GM23338 (cell line): ENCODE measurements at regions not wholly inside any gene's neighbourhood (a gene's known extent, or its start where the extent isn't known, plus 50 kb on each side); places are given as distances from the start of the nearest gene placed in this dataset.
A peak's percentile ranks its signal among the peaks of the same experiment; 100 is the strongest.

Experiments
- ATAC-seq: fragments of 200-7000 bp; cut with Tn5 transposase; 3 replicates; pipeline ENCODE4 v1.9.1; 2020
- DNase-seq: peaks from one replicate; pipeline ENCODE4 v3.0.0-alpha.2; 2015; ENCODE audit warnings: low spot score
- H2AFZ ChIP-seq: fragments of 200-600 bp; sonication (generic); 2 replicates; pipeline ENCODE4 v1.8.0; 2016; ENCODE audit warnings: antibody characterized with exemption, mild to moderate bottlenecking, moderate library complexity
- H3F3A ChIP-seq: fragments of 200-600 bp; sonication (generic); replicated peaks from 2 replicates; pipeline ENCODE4 v1.8.0; 2017; ENCODE audit warnings: antibody characterized with exemption, mixed run types, low read depth
- H3K27ac ChIP-seq: fragments of 200-600 bp; sonication (generic); 2 replicates; pipeline ENCODE4 v1.6.1; 2016; ENCODE audit warnings: low read depth
- H3K27me3 ChIP-seq: fragments of 200-600 bp; sonication (generic); 2 replicates; pipeline ENCODE4 v1.8.0; 2016; ENCODE audit warnings: mild to moderate bottlenecking, mixed run types, moderate library complexity; ENCODE audit not compliant: insufficient read depth
- H3K36me3 ChIP-seq: fragments of 200-600 bp; sonication (generic); 2 replicates; pipeline ENCODE4 v1.8.0; 2016; ENCODE audit warnings: mild to moderate bottlenecking; ENCODE audit not compliant: insufficient read depth
- H3K4me1 ChIP-seq: fragments of 200-600 bp; sonication (generic); 2 replicates; pipeline ENCODE4 v1.8.0; 2016; ENCODE audit warnings: mild to moderate bottlenecking, moderate library complexity; ENCODE audit not compliant: insufficient read depth
- H3K4me2 ChIP-seq: fragments of 200-600 bp; sonication (generic); 2 replicates; pipeline ENCODE4 v1.7.1; 2017; ENCODE audit warnings: mixed run types
- H3K4me3 ChIP-seq: fragments of 200-600 bp; sonication (generic); 2 replicates; pipeline ENCODE4 v1.6.1; 2016; ENCODE audit warnings: mixed run types
- H3K79me2 ChIP-seq: fragments of 200-600 bp; sonication (generic); replicated peaks from 2 replicates; pipeline ENCODE4 v1.8.0; 2017; ENCODE audit warnings: mild to moderate bottlenecking; ENCODE audit not compliant: insufficient read depth
- H3K9me2 ChIP-seq: fragments of 200-600 bp; sonication (generic); 2 replicates; pipeline ENCODE4 v1.8.0; 2017; ENCODE audit not compliant: insufficient read depth
- H4K20me1 ChIP-seq: fragments of 200-600 bp; sonication (generic); replicated peaks from 2 replicates; pipeline ENCODE4 v1.8.0; 2017; ENCODE audit warnings: mild to moderate bottlenecking; ENCODE audit not compliant: insufficient read depth
- H3K27ac Mint-ChIP-seq: 2 replicates; pipeline ENCODE4 v1.8.0; 2020; ENCODE audit warnings: inconsistent platforms, mild to moderate bottlenecking, moderate library complexity, mixed read lengths
- H3K27me3 Mint-ChIP-seq: 3 replicates; pipeline ENCODE4 v1.8.0; 2022; ENCODE audit warnings: low read depth, mild to moderate bottlenecking, moderate library complexity, mixed read lengths, inconsistent platforms; ENCODE audit not compliant: insufficient read depth, poor library complexity
- H3K36me3 Mint-ChIP-seq: 3 replicates; pipeline ENCODE4 v1.8.0; 2021; ENCODE audit warnings: low read depth, mild to moderate bottlenecking, inconsistent platforms, moderate library complexity, mixed read lengths
- H3K4me1 Mint-ChIP-seq: 3 replicates; pipeline ENCODE4 v1.8.0; 2020; ENCODE audit warnings: mild to moderate bottlenecking, inconsistent platforms, mixed read lengths
- H3K4me3 Mint-ChIP-seq: 3 replicates; pipeline ENCODE4 v1.8.0; 2021; ENCODE audit warnings: moderate library complexity, mild to moderate bottlenecking, inconsistent platforms, mixed read lengths
- H3K9me3 Mint-ChIP-seq: 3 replicates; pipeline ENCODE4 v1.8.0; 2020; ENCODE audit warnings: moderate library complexity, mild to moderate bottlenecking, inconsistent platforms, mixed read lengths
- CREB1 ChIP-seq: fragments of 250-450 bp; sonication (Bioruptor Pico); IDR thresholded peaks from 2 replicates; pipeline ENCODE4 v1.5.0; 2020; ENCODE audit warnings: low read depth, mild to moderate bottlenecking, moderate library complexity
- EZH2 ChIP-seq: fragments of 200-600 bp; sonication (generic); IDR thresholded peaks from one replicate; pipeline ENCODE4 v1.8.0; 2017; ENCODE audit warnings: antibody characterized with exemption, mild to moderate bottlenecking, low read depth; ENCODE audit not compliant: unreplicated experiment
- EZH2phosphoT487 ChIP-seq: fragments of 200-600 bp; sonication (generic); IDR thresholded peaks from one replicate; pipeline ENCODE4 v1.8.1; 2018; ENCODE audit warnings: antibody characterized with exemption; ENCODE audit not compliant: unreplicated experiment
- JUNB ChIP-seq: IDR thresholded peaks from one replicate; pipeline ENCODE4 v1.6.1; 2016; ENCODE audit warnings: antibody characterized with exemption; ENCODE audit not compliant: unreplicated experiment
- NANOG ChIP-seq: IDR thresholded peaks from 2 replicates; pipeline ENCODE4 v1.6.1; 2016; ENCODE audit warnings: antibody characterized with exemption, borderline replicate concordance
- POLR2AphosphoS5 ChIP-seq: IDR thresholded peaks from 2 replicates; pipeline ENCODE4 v1.6.1; 2016; ENCODE audit warnings: antibody characterized with exemption, low read depth
- STAT1 ChIP-seq: IDR thresholded peaks from one replicate; pipeline ENCODE4 v1.6.1; 2016; ENCODE audit warnings: antibody characterized with exemption; ENCODE audit not compliant: unreplicated experiment
- ZNF114 ChIP-seq: fragments of 250-450 bp; sonication (Bioruptor Pico); IDR thresholded peaks from 2 replicates; pipeline ENCODE4 v1.5.0; 2020; ENCODE audit warnings: mild to moderate bottlenecking, moderate library complexity
- ZNF331 ChIP-seq: fragments of 250-450 bp; sonication (Bioruptor Pico); IDR thresholded peaks from 2 replicates; pipeline ENCODE4 v1.5.0; 2020; ENCODE audit warnings: low read depth, mild to moderate bottlenecking, moderate library complexity
- TF ChIP-seq, protein P1 (sequence below): IDR thresholded peaks from one replicate; pipeline ENCODE4 v1.6.1; 2018; ENCODE audit warnings: antibody characterized with exemption; ENCODE audit not compliant: unreplicated experiment
- TF ChIP-seq, protein P2 (sequence below): IDR thresholded peaks from 2 replicates; pipeline ENCODE4 v1.6.1; 2016; ENCODE audit warnings: antibody characterized with exemption
- TF ChIP-seq, protein P3 (sequence below): fragments of 250-450 bp; sonication (Bioruptor Pico); IDR thresholded peaks from 2 replicates; pipeline ENCODE4 v1.5.0; 2020; ENCODE audit warnings: mild to moderate bottlenecking, moderate library complexity
- TF ChIP-seq, protein P4 (sequence below), 2 experiments: fragments of 200-600 bp in 1 of 2; sonication (generic) in 1 of 2; conservative IDR thresholded peaks; 2 replicates each; pipeline versions ENCODE4 v1.5.1 to v1.6.1; 2016 to 2017; ENCODE audit warnings: antibody characterized with exemption in 2 of 2, low read depth in 2 of 2, mild to moderate bottlenecking in 2 of 2, moderate library complexity in 1 of 2

DNA sequence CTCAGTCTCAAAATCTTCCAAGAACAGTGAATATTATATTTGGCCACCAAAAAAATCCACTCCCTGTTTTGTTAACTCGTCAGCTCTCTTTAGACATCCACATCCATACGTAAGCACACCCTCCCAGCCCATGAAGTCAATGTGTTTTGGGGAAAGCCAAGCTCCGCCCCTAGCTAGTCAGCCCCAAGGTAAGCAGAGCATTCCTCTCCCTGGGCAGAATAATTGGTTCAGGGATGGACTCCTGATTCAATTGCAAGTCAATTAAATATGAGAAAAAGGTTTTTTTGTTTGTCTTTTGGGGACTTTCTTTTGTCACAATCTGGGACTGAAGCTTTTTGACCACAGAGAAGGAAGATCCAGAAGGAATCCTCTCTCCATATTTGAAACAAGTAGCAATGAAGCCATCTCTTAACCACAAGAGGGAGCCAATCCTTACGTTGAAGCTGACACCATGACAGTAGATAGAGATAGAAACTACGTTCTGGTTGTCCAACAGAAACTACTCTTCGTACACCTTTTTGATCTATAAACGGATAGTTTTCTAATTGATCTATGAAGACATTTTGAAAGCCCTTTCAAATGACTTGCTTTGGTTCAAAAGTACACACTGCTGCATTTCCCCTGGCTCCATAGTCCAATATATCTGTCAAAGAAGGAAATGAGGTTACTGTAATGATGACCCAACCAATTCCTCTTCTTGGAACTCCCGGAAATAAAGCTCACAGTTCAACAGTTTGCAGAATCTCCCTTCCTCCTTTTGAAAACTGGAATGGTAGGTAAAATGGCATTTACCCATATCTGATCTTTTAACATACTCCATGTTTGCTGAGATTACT, 166.4 kb downstream of the TLE1 start:
- Mint-ChIP-seq H3K4me1 (peaks cover 5% of the 10 kb centered on the region; the same call in 2 of the 3 replicates), H3K9me3 (no peaks in the 10 kb centered on the region), H3K36me3 (no peaks in the 10 kb centered on the region), H3K27ac (no peak overlapping the region), H3K4me3 (no peak overlapping the region), H3K27me3 (no peaks in the 10 kb centered on the region)
- Histone ChIP-seq H3K4me3 (no peak overlapping the region), H2AFZ (no peak overlapping the region), H3K9me2 (no peaks in the 10 kb centered on the region), H4K20me1 (no peaks in the 10 kb centered on the region), H3F3A (no peaks in the 10 kb centered on the region), H3K27me3 (no peaks in the 10 kb centered on the region), H3K36me3 (no peaks in the 10 kb centered on the region), H3K4me1 (no peaks in the 10 kb centered on the region), H3K79me2 (no peaks in the 10 kb centered on the region), H3K4me2 (no peak overlapping the region), H3K27ac (no peak overlapping the region)
- DNase-seq (peak; percentile 78), ATAC-seq (peak; percentile 83)
- TF ChIP-seq STAT1, result no peak
- TF ChIP-seq JUNB, result no peak
- no peak for TF ChIP-seq POLR2AphosphoS5
- TF ChIP-seq, protein P1, sequence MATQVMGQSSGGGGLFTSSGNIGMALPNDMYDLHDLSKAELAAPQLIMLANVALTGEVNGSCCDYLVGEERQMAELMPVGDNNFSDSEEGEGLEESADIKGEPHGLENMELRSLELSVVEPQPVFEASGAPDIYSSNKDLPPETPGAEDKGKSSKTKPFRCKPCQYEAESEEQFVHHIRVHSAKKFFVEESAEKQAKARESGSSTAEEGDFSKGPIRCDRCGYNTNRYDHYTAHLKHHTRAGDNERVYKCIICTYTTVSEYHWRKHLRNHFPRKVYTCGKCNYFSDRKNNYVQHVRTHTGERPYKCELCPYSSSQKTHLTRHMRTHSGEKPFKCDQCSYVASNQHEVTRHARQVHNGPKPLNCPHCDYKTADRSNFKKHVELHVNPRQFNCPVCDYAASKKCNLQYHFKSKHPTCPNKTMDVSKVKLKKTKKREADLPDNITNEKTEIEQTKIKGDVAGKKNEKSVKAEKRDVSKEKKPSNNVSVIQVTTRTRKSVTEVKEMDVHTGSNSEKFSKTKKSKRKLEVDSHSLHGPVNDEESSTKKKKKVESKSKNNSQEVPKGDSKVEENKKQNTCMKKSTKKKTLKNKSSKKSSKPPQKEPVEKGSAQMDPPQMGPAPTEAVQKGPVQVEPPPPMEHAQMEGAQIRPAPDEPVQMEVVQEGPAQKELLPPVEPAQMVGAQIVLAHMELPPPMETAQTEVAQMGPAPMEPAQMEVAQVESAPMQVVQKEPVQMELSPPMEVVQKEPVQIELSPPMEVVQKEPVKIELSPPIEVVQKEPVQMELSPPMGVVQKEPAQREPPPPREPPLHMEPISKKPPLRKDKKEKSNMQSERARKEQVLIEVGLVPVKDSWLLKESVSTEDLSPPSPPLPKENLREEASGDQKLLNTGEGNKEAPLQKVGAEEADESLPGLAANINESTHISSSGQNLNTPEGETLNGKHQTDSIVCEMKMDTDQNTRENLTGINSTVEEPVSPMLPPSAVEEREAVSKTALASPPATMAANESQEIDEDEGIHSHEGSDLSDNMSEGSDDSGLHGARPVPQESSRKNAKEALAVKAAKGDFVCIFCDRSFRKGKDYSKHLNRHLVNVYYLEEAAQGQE, result no peak
- TF ChIP-seq EZH2phosphoT487, result no peak
- TF ChIP-seq, protein P2, sequence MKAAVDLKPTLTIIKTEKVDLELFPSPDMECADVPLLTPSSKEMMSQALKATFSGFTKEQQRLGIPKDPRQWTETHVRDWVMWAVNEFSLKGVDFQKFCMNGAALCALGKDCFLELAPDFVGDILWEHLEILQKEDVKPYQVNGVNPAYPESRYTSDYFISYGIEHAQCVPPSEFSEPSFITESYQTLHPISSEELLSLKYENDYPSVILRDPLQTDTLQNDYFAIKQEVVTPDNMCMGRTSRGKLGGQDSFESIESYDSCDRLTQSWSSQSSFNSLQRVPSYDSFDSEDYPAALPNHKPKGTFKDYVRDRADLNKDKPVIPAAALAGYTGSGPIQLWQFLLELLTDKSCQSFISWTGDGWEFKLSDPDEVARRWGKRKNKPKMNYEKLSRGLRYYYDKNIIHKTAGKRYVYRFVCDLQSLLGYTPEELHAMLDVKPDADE, result no peak
- no peak for TF ChIP-seq CREB1 (CRISPR knock-in tag)
- no peak for TF ChIP-seq ZNF331 (CRISPR knock-in tag)
- TF ChIP-seq ZNF114 (CRISPR knock-in tag), result peak; percentile 72; the same call in 1 of the 2 replicates
- TF ChIP-seq, protein P3, sequence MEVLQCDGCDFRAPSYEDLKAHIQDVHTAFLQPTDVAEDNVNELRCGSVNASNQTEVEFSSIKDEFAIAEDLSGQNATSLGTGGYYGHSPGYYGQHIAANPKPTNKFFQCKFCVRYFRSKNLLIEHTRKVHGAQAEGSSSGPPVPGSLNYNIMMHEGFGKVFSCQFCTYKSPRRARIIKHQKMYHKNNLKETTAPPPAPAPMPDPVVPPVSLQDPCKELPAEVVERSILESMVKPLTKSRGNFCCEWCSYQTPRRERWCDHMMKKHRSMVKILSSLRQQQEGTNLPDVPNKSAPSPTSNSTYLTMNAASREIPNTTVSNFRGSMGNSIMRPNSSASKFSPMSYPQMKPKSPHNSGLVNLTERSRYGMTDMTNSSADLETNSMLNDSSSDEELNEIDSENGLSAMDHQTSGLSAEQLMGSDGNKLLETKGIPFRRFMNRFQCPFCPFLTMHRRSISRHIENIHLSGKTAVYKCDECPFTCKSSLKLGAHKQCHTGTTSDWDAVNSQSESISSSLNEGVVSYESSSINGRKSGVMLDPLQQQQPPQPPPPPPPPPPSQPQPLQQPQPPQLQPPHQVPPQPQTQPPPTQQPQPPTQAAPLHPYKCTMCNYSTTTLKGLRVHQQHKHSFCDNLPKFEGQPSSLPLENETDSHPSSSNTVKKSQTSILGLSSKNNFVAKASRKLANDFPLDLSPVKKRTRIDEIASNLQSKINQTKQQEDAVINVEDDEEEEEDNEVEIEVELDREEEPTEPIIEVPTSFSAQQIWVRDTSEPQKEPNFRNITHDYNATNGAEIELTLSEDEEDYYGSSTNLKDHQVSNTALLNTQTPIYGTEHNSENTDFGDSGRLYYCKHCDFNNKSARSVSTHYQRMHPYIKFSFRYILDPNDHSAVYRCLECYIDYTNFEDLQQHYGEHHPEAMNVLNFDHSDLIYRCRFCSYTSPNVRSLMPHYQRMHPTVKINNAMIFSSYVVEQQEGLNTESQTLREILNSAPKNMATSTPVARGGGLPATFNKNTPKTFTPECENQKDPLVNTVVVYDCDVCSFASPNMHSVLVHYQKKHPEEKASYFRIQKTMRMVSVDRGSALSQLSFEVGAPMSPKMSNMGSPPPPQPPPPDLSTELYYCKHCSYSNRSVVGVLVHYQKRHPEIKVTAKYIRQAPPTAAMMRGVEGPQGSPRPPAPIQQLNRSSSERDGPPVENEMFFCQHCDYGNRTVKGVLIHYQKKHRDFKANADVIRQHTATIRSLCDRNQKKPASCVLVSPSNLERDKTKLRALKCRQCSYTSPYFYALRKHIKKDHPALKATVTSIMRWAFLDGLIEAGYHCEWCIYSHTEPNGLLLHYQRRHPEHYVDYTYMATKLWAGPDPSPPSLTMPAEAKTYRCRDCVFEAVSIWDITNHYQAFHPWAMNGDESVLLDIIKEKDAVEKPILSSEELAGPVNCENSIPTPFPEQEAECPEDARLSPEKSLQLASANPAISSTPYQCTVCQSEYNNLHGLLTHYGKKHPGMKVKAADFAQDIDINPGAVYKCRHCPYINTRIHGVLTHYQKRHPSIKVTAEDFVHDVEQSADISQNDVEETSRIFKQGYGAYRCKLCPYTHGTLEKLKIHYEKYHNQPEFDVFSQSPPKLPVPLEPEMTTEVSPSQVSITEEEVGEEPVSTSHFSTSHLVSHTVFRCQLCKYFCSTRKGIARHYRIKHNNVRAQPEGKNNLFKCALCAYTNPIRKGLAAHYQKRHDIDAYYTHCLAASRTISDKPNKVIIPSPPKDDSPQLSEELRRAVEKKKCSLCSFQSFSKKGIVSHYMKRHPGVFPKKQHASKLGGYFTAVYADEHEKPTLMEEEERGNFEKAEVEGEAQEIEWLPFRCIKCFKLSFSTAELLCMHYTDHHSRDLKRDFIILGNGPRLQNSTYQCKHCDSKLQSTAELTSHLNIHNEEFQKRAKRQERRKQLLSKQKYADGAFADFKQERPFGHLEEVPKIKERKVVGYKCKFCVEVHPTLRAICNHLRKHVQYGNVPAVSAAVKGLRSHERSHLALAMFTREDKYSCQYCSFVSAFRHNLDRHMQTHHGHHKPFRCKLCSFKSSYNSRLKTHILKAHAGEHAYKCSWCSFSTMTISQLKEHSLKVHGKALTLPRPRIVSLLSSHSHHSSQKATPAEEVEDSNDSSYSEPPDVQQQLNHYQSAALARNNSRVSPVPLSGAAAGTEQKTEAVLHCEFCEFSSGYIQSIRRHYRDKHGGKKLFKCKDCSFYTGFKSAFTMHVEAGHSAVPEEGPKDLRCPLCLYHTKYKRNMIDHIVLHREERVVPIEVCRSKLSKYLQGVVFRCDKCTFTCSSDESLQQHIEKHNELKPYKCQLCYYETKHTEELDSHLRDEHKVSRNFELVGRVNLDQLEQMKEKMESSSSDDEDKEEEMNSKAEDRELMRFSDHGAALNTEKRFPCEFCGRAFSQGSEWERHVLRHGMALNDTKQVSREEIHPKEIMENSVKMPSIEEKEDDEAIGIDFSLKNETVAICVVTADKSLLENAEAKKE (CRISPR knock-in tag), result peak; percentile 76; the same call in 1 of the 2 replicates
- TF ChIP-seq EZH2, result no peak
- TF ChIP-seq NANOG, result no peak
- TF ChIP-seq, protein P4, sequence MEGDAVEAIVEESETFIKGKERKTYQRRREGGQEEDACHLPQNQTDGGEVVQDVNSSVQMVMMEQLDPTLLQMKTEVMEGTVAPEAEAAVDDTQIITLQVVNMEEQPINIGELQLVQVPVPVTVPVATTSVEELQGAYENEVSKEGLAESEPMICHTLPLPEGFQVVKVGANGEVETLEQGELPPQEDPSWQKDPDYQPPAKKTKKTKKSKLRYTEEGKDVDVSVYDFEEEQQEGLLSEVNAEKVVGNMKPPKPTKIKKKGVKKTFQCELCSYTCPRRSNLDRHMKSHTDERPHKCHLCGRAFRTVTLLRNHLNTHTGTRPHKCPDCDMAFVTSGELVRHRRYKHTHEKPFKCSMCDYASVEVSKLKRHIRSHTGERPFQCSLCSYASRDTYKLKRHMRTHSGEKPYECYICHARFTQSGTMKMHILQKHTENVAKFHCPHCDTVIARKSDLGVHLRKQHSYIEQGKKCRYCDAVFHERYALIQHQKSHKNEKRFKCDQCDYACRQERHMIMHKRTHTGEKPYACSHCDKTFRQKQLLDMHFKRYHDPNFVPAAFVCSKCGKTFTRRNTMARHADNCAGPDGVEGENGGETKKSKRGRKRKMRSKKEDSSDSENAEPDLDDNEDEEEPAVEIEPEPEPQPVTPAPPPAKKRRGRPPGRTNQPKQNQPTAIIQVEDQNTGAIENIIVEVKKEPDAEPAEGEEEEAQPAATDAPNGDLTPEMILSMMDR (conservative IDR thresholded peaks at IDR 0.05; ENCODE audit: low read depth in 2 of 2), result peak; percentile 77 to 88
